A549 (cell line): ENCODE measurements at regions not wholly inside any gene's neighbourhood (a gene's known extent, or its start where the extent isn't known, plus 50 kb on each side); places are given as distances from the start of the nearest gene placed in this dataset.

Experiments
- ATAC-seq, 2 experiments: fragments of 200-7000 bp in 1 of 2; fragments of >200 bp in 1 of 2; cut with Nextera tagmentation in 1 of 2; cut with Tn5 transposase in 1 of 2; 3 replicates each; pipeline versions ENCODE4 v1.8.0 to v1.9.1; 2018 to 2020; ENCODE audit warnings: mild to moderate bottlenecking in 1 of 2, moderate library complexity in 1 of 2
- CTCF ChIA-PET: fragments of 300-600 bp; sonication (Branson Sonifier 250); formaldehyde crosslinking; extraction: SDS; loops from one replicate; lab custom pipeline; 2021; ENCODE audit warnings: antibody characterized with exemption, inconsistent platforms; lab: Yijun Ruan, JAX
- POLR2A ChIA-PET: fragments of 350-600 bp; formaldehyde crosslinking; extraction: SDS; loops from one replicate; lab custom pipeline; 2021; ENCODE audit warnings: antibody characterized with exemption, inconsistent platforms; lab: Yijun Ruan, JAX
- DNase-seq, 2 experiments: peaks; one replicate each; pipeline versions ENCODE4 v3.0.0 to v3.0.0-alpha.2; 2011 to 2016; ENCODE audit warnings: low read depth in 1 of 2, low spot score in 1 of 2
- FAIRE-seq: peaks from 2 replicates; lab custom pipeline; 2011; peaks lifted over from hg19 to GRCh38; lab: Jason Lieb, UNC
- H3K27ac ChIP-seq, 2 experiments: fragments of >200 bp; sonication (Bioruptor Twin); formaldehyde crosslinking; 3 replicates each; pipeline ENCODE4 v1.5.1; 2016 to 2017
- H3K4me1 ChIP-seq: fragments of >200 bp; sonication (Bioruptor Twin); formaldehyde crosslinking; 3 replicates; pipeline ENCODE4 v1.6.1; 2016
- H3K4me2 ChIP-seq: fragments of >200 bp; sonication (Bioruptor Twin); formaldehyde crosslinking; 3 replicates; pipeline ENCODE4 v1.6.1; 2016
- H3K4me3 ChIP-seq: fragments of >200 bp; sonication (Bioruptor Twin); formaldehyde crosslinking; 3 replicates; pipeline ENCODE4 v1.5.1; 2016
- H3K9me3 ChIP-seq: fragments of >200 bp; sonication (Bioruptor Twin); formaldehyde crosslinking; 3 replicates; pipeline ENCODE4 v1.6.1; 2016
- CBX2 ChIP-seq: fragments of 200-600 bp; sonication (generic); IDR thresholded peaks from 2 replicates; pipeline ENCODE4 v1.6.1; 2016; ENCODE audit warnings: low read depth, mild to moderate bottlenecking, borderline replicate concordance
- CBX8 ChIP-seq: fragments of 200-600 bp; sonication (generic); IDR thresholded peaks from 2 replicates; pipeline ENCODE4 v1.6.1; 2016
- EHMT2 ChIP-seq: fragments of 200-600 bp; sonication (generic); IDR thresholded peaks from 2 replicates; pipeline ENCODE4 v1.6.1; 2016; ENCODE audit warnings: antibody characterized with exemption, low read depth, mild to moderate bottlenecking, moderate library complexity
- EP300 ChIP-seq, 2 experiments: fragments of >200 bp; sonication (Bioruptor Twin); formaldehyde crosslinking; IDR thresholded peaks; 2 replicates in 1 of 2; 3 replicates in 1 of 2; pipeline ENCODE4 v1.6.1; 2016 to 2017
- HOXB13 ChIP-seq: fragments of 250-450 bp; sonication (Bioruptor Pico); IDR thresholded peaks from 2 replicates; pipeline ENCODE4 v1.5.0; 2020; ENCODE audit warnings: low read depth, mild to moderate bottlenecking, moderate library complexity
- KDM5A ChIP-seq: fragments of 200-600 bp; sonication (generic); IDR thresholded peaks from 2 replicates; pipeline ENCODE4 v1.6.1; 2016; ENCODE audit warnings: antibody characterized with exemption, mild to moderate bottlenecking
- MAZ ChIP-seq: fragments of 150-350 bp; IDR thresholded peaks from 2 replicates; pipeline ENCODE4 v1.6.1; 2014; ENCODE audit warnings: antibody characterized with exemption, low read depth, low read length, borderline replicate concordance
- MYC ChIP-seq: IDR thresholded peaks from 2 replicates; pipeline ENCODE4 v1.6.1; 2012; ENCODE audit warnings: mild to moderate bottlenecking, inconsistent platforms, low read length, improper control_type of control experiment, borderline replicate concordance
- NR3C1 ChIP-seq: fragments of >200 bp; sonication (Bioruptor Twin); formaldehyde crosslinking; IDR thresholded peaks from 3 replicates; pipeline ENCODE4 v1.6.1; 2017
- POLR2AphosphoS2 ChIP-seq: conservative IDR thresholded peaks from 2 replicates; pipeline ENCODE4 v1.6.1; 2012; ENCODE audit warnings: low read length, improper control_type of control experiment, inconsistent platforms
- RAD21 ChIP-seq, 2 experiments: fragments of >200 bp in 1 of 2; sonication (Bioruptor Twin) in 1 of 2; formaldehyde crosslinking in 1 of 2; IDR thresholded peaks in 1 of 2; conservative IDR thresholded peaks in 1 of 2; 2 replicates in 1 of 2; 3 replicates in 1 of 2; pipeline ENCODE4 v1.6.1; 2012 to 2018; ENCODE audit warnings: inconsistent platforms in 1 of 2
- RNF2 ChIP-seq: fragments of 200-600 bp; sonication (generic); IDR thresholded peaks from 2 replicates; pipeline ENCODE4 v1.6.1; 2016; ENCODE audit warnings: low read depth, mild to moderate bottlenecking, antibody characterized with exemption, moderate library complexity, borderline replicate concordance
- SREBF2 ChIP-seq: fragments of 450-650 bp; IDR thresholded peaks from 2 replicates; pipeline ENCODE4 v1.6.1; 2014; ENCODE audit warnings: mild to moderate bottlenecking, moderate library complexity
- ZC3H11A ChIP-seq: fragments of 450-650 bp; IDR thresholded peaks from 2 replicates; pipeline ENCODE4 v1.6.1; 2014; ENCODE audit warnings: antibody characterized with exemption, mild to moderate bottlenecking
- WGBS: methylation state at CpG from one replicate; pipeline ENCODE4 v1.1.6; 2017; ENCODE audit errors: missing lambda C conversion rate; 5-methylcytosine and 5-hydroxymethylcytosine counted together
- TF ChIP-seq, protein P1 (sequence below): fragments of >200 bp; sonication (Bioruptor Twin); formaldehyde crosslinking; IDR thresholded peaks from 3 replicates; pipeline ENCODE4 v1.6.1; 2016
- TF ChIP-seq, protein P2 (sequence below): fragments of 250-450 bp; sonication (Bioruptor Pico); IDR thresholded peaks from 2 replicates; pipeline ENCODE4 v1.5.0; 2021; ENCODE audit warnings: mild to moderate bottlenecking, moderate library complexity, borderline replicate concordance
- TF ChIP-seq, protein P3 (sequence below): IDR thresholded peaks from 2 replicates; pipeline ENCODE4 v1.6.1; 2012
- TF ChIP-seq, protein P4 (sequence below): fragments of 250-450 bp; sonication (Bioruptor Pico); IDR thresholded peaks from 2 replicates; pipeline ENCODE4 v1.5.0; 2020; ENCODE audit warnings: low read depth, mild to moderate bottlenecking, moderate library complexity
- TF ChIP-seq, protein P5 (sequence below): IDR thresholded peaks from 2 replicates; pipeline ENCODE4 v1.6.1; 2012; ENCODE audit warnings: low read depth, borderline replicate concordance
- TF ChIP-seq, protein P6 (sequence below): fragments of 200-600 bp; sonication (generic); IDR thresholded peaks from 2 replicates; pipeline ENCODE4 v1.6.1; 2016; ENCODE audit warnings: antibody characterized with exemption, mild to moderate bottlenecking, moderate library complexity

DNA sequence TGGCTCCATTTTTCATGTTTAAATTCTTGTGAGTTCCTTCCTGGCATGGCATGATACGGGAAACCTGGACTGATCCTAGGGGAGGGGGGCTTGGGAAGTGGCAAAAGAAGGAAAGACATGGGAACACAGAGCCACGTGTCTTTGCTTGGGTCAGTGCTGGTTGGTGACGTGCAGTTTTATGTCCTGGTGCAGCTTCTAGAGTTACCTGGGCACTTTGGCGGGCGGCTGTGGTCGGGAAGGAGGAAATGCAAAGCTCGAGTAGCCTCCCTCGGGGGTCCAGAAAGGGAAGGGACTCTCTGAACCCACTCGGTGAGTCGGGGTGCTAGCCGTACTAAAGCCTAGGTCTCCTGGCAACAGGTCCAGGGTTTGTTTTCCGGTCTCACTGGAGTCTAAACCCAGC, 94.6 kb downstream of the APOB start:
- H3K4me1 ChIP-seq = no peaks in the 10 kb centered on the region
- no peak overlapping the region for H3K4me3 ChIP-seq
- no peaks in the 10 kb centered on the region for H3K9me3 ChIP-seq
- WGBS = 19% methylated on average over 12 of the region's 12 CpGs
- DNase-seq = no peak
- no peak for FAIRE-seq
- H3K4me2 ChIP-seq = no peak overlapping the region
- POLR2A ChIA-PET = no interaction called here
- CTCF ChIA-PET = interaction anchor here (1.1 to 1.7 kb wide), 2 partner anchors 14 to 288 kb away, joined by 7 to 10 read pairs; no protein-coding TSS in a partner anchor
- TF ChIP-seq MYC (no peak), POLR2AphosphoS2 (no peak), EP300 (IDR thresholded peaks at IDR 0.05) (no peak), MAZ (no peak), EHMT2 (no peak), HOXB13 (no peak), CBX8 (no peak), SREBF2 (no peak), CBX2 (no peak), ZC3H11A (no peak), RNF2 (no peak), RAD21 (conservative IDR thresholded peaks at IDR 0.05 in 1 of 2, IDR thresholded peaks at IDR 0.05 in 1 of 2) (no peak), KDM5A (no peak), NR3C1 (no peak)
- TF ChIP-seq, protein P1, sequence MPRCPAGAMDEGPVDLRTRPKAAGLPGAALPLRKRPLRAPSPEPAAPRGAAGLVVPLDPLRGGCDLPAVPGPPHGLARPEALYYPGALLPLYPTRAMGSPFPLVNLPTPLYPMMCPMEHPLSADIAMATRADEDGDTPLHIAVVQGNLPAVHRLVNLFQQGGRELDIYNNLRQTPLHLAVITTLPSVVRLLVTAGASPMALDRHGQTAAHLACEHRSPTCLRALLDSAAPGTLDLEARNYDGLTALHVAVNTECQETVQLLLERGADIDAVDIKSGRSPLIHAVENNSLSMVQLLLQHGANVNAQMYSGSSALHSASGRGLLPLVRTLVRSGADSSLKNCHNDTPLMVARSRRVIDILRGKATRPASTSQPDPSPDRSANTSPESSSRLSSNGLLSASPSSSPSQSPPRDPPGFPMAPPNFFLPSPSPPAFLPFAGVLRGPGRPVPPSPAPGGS = no peak
- TF ChIP-seq, protein P2, sequence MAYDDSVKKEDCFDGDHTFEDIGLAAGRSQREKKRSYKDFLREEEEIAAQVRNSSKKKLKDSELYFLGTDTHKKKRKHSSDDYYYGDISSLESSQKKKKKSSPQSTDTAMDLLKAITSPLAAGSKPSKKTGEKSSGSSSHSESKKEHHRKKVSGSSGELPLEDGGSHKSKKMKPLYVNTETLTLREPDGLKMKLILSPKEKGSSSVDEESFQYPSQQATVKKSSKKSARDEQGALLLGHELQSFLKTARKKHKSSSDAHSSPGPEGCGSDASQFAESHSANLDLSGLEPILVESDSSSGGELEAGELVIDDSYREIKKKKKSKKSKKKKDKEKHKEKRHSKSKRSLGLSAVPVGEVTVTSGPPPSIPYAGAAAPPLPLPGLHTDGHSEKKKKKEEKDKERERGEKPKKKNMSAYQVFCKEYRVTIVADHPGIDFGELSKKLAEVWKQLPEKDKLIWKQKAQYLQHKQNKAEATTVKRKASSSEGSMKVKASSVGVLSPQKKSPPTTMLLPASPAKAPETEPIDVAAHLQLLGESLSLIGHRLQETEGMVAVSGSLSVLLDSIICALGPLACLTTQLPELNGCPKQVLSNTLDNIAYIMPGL (CRISPR knock-in tag) = no peak
- TF ChIP-seq, protein P3, sequence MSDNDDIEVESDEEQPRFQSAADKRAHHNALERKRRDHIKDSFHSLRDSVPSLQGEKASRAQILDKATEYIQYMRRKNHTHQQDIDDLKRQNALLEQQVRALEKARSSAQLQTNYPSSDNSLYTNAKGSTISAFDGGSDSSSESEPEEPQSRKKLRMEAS = no peak
- TF ChIP-seq, protein P4, sequence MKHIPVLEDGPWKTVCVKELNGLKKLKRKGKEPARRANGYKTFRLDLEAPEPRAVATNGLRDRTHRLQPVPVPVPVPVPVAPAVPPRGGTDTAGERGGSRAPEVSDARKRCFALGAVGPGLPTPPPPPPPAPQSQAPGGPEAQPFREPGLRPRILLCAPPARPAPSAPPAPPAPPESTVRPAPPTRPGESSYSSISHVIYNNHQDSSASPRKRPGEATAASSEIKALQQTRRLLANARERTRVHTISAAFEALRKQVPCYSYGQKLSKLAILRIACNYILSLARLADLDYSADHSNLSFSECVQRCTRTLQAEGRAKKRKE (CRISPR knock-in tag) = no peak
- TF ChIP-seq, protein P5, sequence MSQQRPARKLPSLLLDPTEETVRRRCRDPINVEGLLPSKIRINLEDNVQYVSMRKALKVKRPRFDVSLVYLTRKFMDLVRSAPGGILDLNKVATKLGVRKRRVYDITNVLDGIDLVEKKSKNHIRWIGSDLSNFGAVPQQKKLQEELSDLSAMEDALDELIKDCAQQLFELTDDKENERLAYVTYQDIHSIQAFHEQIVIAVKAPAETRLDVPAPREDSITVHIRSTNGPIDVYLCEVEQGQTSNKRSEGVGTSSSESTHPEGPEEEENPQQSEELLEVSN = no peak
- TF ChIP-seq, protein P6, sequence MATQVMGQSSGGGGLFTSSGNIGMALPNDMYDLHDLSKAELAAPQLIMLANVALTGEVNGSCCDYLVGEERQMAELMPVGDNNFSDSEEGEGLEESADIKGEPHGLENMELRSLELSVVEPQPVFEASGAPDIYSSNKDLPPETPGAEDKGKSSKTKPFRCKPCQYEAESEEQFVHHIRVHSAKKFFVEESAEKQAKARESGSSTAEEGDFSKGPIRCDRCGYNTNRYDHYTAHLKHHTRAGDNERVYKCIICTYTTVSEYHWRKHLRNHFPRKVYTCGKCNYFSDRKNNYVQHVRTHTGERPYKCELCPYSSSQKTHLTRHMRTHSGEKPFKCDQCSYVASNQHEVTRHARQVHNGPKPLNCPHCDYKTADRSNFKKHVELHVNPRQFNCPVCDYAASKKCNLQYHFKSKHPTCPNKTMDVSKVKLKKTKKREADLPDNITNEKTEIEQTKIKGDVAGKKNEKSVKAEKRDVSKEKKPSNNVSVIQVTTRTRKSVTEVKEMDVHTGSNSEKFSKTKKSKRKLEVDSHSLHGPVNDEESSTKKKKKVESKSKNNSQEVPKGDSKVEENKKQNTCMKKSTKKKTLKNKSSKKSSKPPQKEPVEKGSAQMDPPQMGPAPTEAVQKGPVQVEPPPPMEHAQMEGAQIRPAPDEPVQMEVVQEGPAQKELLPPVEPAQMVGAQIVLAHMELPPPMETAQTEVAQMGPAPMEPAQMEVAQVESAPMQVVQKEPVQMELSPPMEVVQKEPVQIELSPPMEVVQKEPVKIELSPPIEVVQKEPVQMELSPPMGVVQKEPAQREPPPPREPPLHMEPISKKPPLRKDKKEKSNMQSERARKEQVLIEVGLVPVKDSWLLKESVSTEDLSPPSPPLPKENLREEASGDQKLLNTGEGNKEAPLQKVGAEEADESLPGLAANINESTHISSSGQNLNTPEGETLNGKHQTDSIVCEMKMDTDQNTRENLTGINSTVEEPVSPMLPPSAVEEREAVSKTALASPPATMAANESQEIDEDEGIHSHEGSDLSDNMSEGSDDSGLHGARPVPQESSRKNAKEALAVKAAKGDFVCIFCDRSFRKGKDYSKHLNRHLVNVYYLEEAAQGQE = no peak
- no peak for ATAC-seq
- no peak overlapping the region for H3K27ac ChIP-seq
